ENCODE measurements at regions not wholly inside any gene's neighbourhood (a gene's known extent, or its start where the extent isn't known, plus 50 kb on each side); places are given as distances from the start of the nearest gene placed in this dataset.

DNA sequence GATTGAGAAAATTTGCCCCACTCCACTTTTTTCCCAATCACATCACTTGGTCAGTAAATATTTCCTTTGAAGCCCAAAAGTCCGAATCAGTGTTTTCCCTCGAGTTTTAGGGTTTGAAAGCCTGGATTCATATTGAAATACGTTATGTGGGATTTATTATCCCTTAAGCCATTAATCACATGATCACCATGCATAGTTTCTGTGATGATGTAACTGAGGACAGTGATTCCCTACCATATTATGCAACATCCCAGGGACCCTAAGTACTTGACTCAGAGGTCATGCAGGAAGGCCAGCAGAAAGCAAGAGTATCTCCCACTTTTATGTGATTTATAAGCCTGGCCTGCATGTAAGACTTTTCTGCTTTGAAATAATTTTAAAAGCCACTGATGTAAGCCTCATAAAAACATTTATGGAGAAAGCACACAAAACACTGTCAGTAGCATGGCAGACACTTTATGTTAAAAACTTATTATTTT lies 630.6 kb upstream of the ZWINT start:
- TF ChIP-seq, protein P1, sequence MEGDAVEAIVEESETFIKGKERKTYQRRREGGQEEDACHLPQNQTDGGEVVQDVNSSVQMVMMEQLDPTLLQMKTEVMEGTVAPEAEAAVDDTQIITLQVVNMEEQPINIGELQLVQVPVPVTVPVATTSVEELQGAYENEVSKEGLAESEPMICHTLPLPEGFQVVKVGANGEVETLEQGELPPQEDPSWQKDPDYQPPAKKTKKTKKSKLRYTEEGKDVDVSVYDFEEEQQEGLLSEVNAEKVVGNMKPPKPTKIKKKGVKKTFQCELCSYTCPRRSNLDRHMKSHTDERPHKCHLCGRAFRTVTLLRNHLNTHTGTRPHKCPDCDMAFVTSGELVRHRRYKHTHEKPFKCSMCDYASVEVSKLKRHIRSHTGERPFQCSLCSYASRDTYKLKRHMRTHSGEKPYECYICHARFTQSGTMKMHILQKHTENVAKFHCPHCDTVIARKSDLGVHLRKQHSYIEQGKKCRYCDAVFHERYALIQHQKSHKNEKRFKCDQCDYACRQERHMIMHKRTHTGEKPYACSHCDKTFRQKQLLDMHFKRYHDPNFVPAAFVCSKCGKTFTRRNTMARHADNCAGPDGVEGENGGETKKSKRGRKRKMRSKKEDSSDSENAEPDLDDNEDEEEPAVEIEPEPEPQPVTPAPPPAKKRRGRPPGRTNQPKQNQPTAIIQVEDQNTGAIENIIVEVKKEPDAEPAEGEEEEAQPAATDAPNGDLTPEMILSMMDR (IDR thresholded peaks at IDR 0.05) = no peak
- no peak for TF ChIP-seq POLR2AphosphoS5 (IDR thresholded peaks at IDR 0.05; ENCODE audit: low read depth, low read length)
- no peak for TF ChIP-seq SIN3A (IDR thresholded peaks at IDR 0.05; ENCODE audit: borderline replicate concordance, insufficient read depth, low read depth, low read length)
- TF ChIP-seq, protein P2, sequence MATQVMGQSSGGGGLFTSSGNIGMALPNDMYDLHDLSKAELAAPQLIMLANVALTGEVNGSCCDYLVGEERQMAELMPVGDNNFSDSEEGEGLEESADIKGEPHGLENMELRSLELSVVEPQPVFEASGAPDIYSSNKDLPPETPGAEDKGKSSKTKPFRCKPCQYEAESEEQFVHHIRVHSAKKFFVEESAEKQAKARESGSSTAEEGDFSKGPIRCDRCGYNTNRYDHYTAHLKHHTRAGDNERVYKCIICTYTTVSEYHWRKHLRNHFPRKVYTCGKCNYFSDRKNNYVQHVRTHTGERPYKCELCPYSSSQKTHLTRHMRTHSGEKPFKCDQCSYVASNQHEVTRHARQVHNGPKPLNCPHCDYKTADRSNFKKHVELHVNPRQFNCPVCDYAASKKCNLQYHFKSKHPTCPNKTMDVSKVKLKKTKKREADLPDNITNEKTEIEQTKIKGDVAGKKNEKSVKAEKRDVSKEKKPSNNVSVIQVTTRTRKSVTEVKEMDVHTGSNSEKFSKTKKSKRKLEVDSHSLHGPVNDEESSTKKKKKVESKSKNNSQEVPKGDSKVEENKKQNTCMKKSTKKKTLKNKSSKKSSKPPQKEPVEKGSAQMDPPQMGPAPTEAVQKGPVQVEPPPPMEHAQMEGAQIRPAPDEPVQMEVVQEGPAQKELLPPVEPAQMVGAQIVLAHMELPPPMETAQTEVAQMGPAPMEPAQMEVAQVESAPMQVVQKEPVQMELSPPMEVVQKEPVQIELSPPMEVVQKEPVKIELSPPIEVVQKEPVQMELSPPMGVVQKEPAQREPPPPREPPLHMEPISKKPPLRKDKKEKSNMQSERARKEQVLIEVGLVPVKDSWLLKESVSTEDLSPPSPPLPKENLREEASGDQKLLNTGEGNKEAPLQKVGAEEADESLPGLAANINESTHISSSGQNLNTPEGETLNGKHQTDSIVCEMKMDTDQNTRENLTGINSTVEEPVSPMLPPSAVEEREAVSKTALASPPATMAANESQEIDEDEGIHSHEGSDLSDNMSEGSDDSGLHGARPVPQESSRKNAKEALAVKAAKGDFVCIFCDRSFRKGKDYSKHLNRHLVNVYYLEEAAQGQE (IDR thresholded peaks at IDR 0.05; ENCODE audit: insufficient read depth in 1 of 2, low read depth in 2 of 2, low read length in 1 of 2) = no peak
- no peak for TF ChIP-seq TCF7L2 (IDR thresholded peaks at IDR 0.05; ENCODE audit: low read depth, low read length)

All from Panc1 (cell line).